Keratinocyte (primary cell): ENCODE measurements at regions not wholly inside any gene's neighbourhood (a gene's known extent, or its start where the extent isn't known, plus 50 kb on each side); places are given as distances from the start of the nearest gene placed in this dataset.

Experiments used
- CTCF ChIP-seq, 3 experiments: IDR thresholded peaks in 1 of 3; conservative IDR thresholded peaks in 1 of 3; optimal IDR thresholded peaks in 1 of 3; 2 replicates in 2 of 3; 3 replicates in 1 of 3; pipeline versions ENCODE3 to v1.5.1; 2011; ENCODE audit warnings: low read length in 3 of 3, mild to moderate bottlenecking in 3 of 3, moderate library complexity in 2 of 3, control low read depth in 1 of 3, inconsistent platforms in 1 of 3; ENCODE audit not compliant: insufficient read depth in 2 of 3; ENCODE audit errors: extremely low read depth in 1 of 3
- EZH2 ChIP-seq: IDR thresholded peaks from one replicate; pipeline ENCODE4 v1.6.1; 2012; ENCODE audit warnings: inconsistent platforms, mild to moderate bottlenecking, low read length, moderate library complexity

GRCh38 chr6:80467408-80467807 lies 360.9 kb downstream of the BCKDHB start:
- no peak for TF ChIP-seq CTCF (optimal IDR thresholded peaks at IDR 0.05 in 1 of 3, IDR thresholded peaks at IDR 0.05 in 1 of 3, conservative IDR thresholded peaks at IDR 0.05 in 1 of 3; ENCODE audit: extremely low read depth in 1 of 3, insufficient read depth in 2 of 3, low read length in 3 of 3)
- no peak for TF ChIP-seq EZH2
